K562 (cell line): ENCODE measurements at regions not wholly inside any gene's neighbourhood (a gene's known extent, or its start where the extent isn't known, plus 50 kb on each side); places are given as distances from the start of the nearest gene placed in this dataset.

Experiments
- ATF1 ChIP-seq, 2 experiments: fragments of 450-650 bp in 1 of 2; IDR thresholded peaks; 2 replicates each; pipeline ENCODE4 v1.6.1; 2016; ENCODE audit warnings: missing compliant biosample characterization in 1 of 2, missing genetic modification characterization in 1 of 2
- CBFB ChIP-seq: sonication (generic); formaldehyde crosslinking; IDR thresholded peaks from 2 replicates; pipeline ENCODE4 v1.4.0; 2020; ENCODE audit warnings: mild to moderate bottlenecking, missing genetic modification reagents
- CREB5 ChIP-seq: fragments of 250-450 bp; sonication (Bioruptor Pico); IDR thresholded peaks from 2 replicates; pipeline ENCODE4 v1.5.0; 2020; ENCODE audit warnings: mild to moderate bottlenecking
- CTCFL ChIP-seq: IDR thresholded peaks from 2 replicates; pipeline ENCODE4 v1.6.1; 2011; ENCODE audit warnings: borderline replicate concordance, low read depth, mild to moderate bottlenecking, moderate library complexity, low read length; ENCODE audit not compliant: insufficient read depth, poor library complexity, severe bottlenecking
- ETV5 ChIP-seq: sonication (generic); formaldehyde crosslinking; IDR thresholded peaks from 2 replicates; pipeline ENCODE4 v1.4.0; 2020; ENCODE audit warnings: low read depth, mild to moderate bottlenecking, missing genetic modification reagents
- HMG20A ChIP-seq: fragments of 450-650 bp; formaldehyde crosslinking; conservative IDR thresholded peaks from 2 replicates; pipeline ENCODE4 v1.4.0; 2020; ENCODE audit warnings: mild to moderate bottlenecking, mixed read lengths
- IRF1 ChIP-seq: sonication (generic); formaldehyde crosslinking; IDR thresholded peaks from 2 replicates; pipeline ENCODE4 v1.8.0; 2022; ENCODE audit warnings: missing genetic modification reagents, mild to moderate bottlenecking, borderline replicate concordance
- MAFG ChIP-seq: fragments of 450-650 bp; conservative IDR thresholded peaks from 2 replicates; pipeline ENCODE4 v1.6.1; 2016; ENCODE audit warnings: missing genetic modification characterization, missing compliant biosample characterization
- MIER1 ChIP-seq: fragments of 450-650 bp; IDR thresholded peaks from 2 replicates; pipeline ENCODE4 v1.6.1; 2016; ENCODE audit warnings: antibody characterized with exemption, mild to moderate bottlenecking, low read depth
- NR2C1 ChIP-seq, 2 experiments: fragments of 450-650 bp; IDR thresholded peaks; 2 replicates each; pipeline ENCODE4 v1.6.1; 2017; ENCODE audit warnings: mild to moderate bottlenecking in 2 of 2, antibody characterized with exemption in 1 of 2, inconsistent platforms in 1 of 2, missing compliant biosample characterization in 1 of 2, missing genetic modification characterization in 1 of 2
- NR3C1 ChIP-seq: sonication (generic); formaldehyde crosslinking; IDR thresholded peaks from 2 replicates; pipeline ENCODE4 v1.8.1; 2022; ENCODE audit warnings: missing genetic modification reagents
- POLR2B ChIP-seq: fragments of 450-650 bp; IDR thresholded peaks from 2 replicates; pipeline ENCODE4 v1.6.1; 2018; ENCODE audit warnings: low read depth; ENCODE audit not compliant: partially characterized antibody
- SNRNP70 ChIP-seq: fragments of 200-400 bp; formaldehyde crosslinking; optimal IDR thresholded peaks from 2 replicates; pipeline ENCODE3; 2017; ENCODE audit warnings: low read depth, low read length
- SP1 ChIP-seq: sonication (generic); formaldehyde crosslinking; IDR thresholded peaks from 2 replicates; pipeline ENCODE4 v1.8.1; 2022; ENCODE audit warnings: mild to moderate bottlenecking, missing genetic modification reagents
- ZNF324 ChIP-seq: fragments of 250-450 bp; sonication (Bioruptor Pico); IDR thresholded peaks from 2 replicates; pipeline ENCODE4 v1.4.0; 2020; ENCODE audit warnings: mild to moderate bottlenecking
- ZNF41 ChIP-seq: fragments of 250-450 bp; sonication (Bioruptor Pico); conservative IDR thresholded peaks from 2 replicates; pipeline ENCODE4 v1.4.0; 2020; ENCODE audit warnings: mild to moderate bottlenecking
- ZNF76 ChIP-seq: fragments of 250-450 bp; sonication (Bioruptor Pico); IDR thresholded peaks from 2 replicates; pipeline ENCODE4 v1.4.0; 2020; ENCODE audit warnings: mild to moderate bottlenecking, moderate library complexity, borderline replicate concordance
- TF ChIP-seq, protein P1 (sequence below), 2 experiments: fragments of 450-650 bp; IDR thresholded peaks; 2 replicates each; pipeline ENCODE4 v1.6.1; 2018; ENCODE audit warnings: mild to moderate bottlenecking in 2 of 2, low read depth in 1 of 2; ENCODE audit not compliant: partially characterized antibody in 2 of 2

DNA sequence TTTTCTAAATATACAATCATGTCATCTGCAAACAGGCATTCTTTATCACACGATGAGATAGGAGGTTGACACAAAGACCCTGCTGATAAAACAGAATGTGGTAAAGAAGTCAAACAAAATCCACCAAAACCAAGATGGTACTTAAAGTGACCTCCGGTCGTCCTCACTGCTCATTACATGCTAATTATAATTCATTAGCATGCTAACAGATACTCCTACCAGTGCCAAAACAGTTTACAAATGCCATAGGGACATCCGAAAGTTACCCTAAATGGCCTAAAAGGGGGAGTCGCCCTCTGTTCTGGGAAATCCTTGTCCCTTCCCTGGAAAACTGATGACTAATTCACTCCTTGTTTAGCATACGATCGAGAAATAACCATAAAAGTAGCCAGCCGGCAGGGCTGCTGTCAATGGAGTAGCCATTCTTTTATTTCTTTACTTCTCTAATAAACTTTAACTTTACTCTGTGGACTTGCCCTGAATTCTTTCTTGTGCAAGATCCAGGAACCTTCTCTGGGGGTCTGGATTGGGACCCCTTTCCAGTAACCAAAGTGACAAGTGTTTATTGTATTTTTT, 126.6 kb downstream of the CCDC71L start (continued):
- no peak for TF ChIP-seq POLR2B
- TF ChIP-seq, protein P1, sequence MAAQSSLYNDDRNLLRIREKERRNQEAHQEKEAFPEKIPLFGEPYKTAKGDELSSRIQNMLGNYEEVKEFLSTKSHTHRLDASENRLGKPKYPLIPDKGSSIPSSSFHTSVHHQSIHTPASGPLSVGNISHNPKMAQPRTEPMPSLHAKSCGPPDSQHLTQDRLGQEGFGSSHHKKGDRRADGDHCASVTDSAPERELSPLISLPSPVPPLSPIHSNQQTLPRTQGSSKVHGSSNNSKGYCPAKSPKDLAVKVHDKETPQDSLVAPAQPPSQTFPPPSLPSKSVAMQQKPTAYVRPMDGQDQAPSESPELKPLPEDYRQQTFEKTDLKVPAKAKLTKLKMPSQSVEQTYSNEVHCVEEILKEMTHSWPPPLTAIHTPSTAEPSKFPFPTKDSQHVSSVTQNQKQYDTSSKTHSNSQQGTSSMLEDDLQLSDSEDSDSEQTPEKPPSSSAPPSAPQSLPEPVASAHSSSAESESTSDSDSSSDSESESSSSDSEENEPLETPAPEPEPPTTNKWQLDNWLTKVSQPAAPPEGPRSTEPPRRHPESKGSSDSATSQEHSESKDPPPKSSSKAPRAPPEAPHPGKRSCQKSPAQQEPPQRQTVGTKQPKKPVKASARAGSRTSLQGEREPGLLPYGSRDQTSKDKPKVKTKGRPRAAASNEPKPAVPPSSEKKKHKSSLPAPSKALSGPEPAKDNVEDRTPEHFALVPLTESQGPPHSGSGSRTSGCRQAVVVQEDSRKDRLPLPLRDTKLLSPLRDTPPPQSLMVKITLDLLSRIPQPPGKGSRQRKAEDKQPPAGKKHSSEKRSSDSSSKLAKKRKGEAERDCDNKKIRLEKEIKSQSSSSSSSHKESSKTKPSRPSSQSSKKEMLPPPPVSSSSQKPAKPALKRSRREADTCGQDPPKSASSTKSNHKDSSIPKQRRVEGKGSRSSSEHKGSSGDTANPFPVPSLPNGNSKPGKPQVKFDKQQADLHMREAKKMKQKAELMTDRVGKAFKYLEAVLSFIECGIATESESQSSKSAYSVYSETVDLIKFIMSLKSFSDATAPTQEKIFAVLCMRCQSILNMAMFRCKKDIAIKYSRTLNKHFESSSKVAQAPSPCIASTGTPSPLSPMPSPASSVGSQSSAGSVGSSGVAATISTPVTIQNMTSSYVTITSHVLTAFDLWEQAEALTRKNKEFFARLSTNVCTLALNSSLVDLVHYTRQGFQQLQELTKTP (IDR thresholded peaks at IDR 0.05; ENCODE audit: low read depth in 1 of 2, partially characterized antibody in 2 of 2): peak; percentile 22 to 37
- no peak for TF ChIP-seq ATF1 (CRISPR knock-in tag; IDR thresholded peaks at IDR 0.05)
- TF ChIP-seq ATF1 (tag; IDR thresholded peaks at IDR 0.05): peak; percentile 37; the same call in 1 of the 2 replicates
- TF ChIP-seq SP1 (CRISPR knock-in tag): no peak
- TF ChIP-seq ZNF76 (CRISPR knock-in tag): no peak
- no peak for TF ChIP-seq NR2C1 (IDR thresholded peaks at IDR 0.05)
- peak; percentile 26; the same call in 1 of the 2 replicates for TF ChIP-seq NR2C1 (tag; IDR thresholded peaks at IDR 0.05)
- TF ChIP-seq CBFB (CRISPR knock-in tag): no peak
- no peak for TF ChIP-seq ZNF324 (CRISPR knock-in tag)
- TF ChIP-seq ZNF41: no peak
- TF ChIP-seq ETV5: 0 out of 2 replicates have a peak, but pooled peaks have one; percentile 15
- TF ChIP-seq NR3C1: no peak
- no peak for TF ChIP-seq CREB5
- no peak for TF ChIP-seq MIER1
- TF ChIP-seq IRF1 (CRISPR knock-in tag): no peak
- TF ChIP-seq MAFG (tag): peak; percentile 32; the same call in 1 of the 2 replicates
- no peak for TF ChIP-seq HMG20A
- TF ChIP-seq CTCFL: no peak
- TF ChIP-seq SNRNP70: no peak
